IMR-90 (cell line): ENCODE measurements at regions not wholly inside any gene's neighbourhood (a gene's known extent, or its start where the extent isn't known, plus 50 kb on each side); places are given as distances from the start of the nearest gene placed in this dataset.

ENCODE experiments used
- ATAC-seq: fragments of 200-7000 bp; cut with Tn5 transposase; 2 replicates; pipeline ENCODE4 v1.9.1; 2020; ENCODE audit warnings: low read depth, mild to moderate bottlenecking, moderate library complexity
- BruUV-seq: library from RNA; stranded (reverse); fragments of 400-500 nt; replicated peaks from 2 replicates; lab custom pipeline; 2021; lab: Mats Ljungman, UMichigan
- CTCF ChIA-PET: fragments of 300-600 bp; formaldehyde crosslinking; extraction: SDS; loops from one replicate; lab custom pipeline; 2021; ENCODE audit warnings: antibody characterized with exemption; lab: Yijun Ruan, JAX
- POLR2A ChIA-PET: fragments of 300-600 bp; sonication (Branson Sonifier 250); formaldehyde crosslinking; loops from one replicate; lab custom pipeline; 2022; ENCODE audit warnings: antibody characterized with exemption; ENCODE audit not compliant: unreplicated experiment; lab: Charles Lee
- DNase-seq: peaks from one replicate; pipeline ENCODE4 v3.0.0; 2013
- H2AFZ ChIP-seq: replicated peaks from 2 replicates; pipeline ENCODE3; 2013; ENCODE audit warnings: low read length, mild to moderate bottlenecking; ENCODE audit not compliant: poor library complexity
- H2AK5ac ChIP-seq: 2 replicates; pipeline ENCODE4 v1.6.1; 2013; ENCODE audit warnings: low read depth, low read length, inconsistent platforms
- H2AK9ac ChIP-seq: replicated peaks from 2 replicates; pipeline ENCODE3; 2013; ENCODE audit warnings: mild to moderate bottlenecking, low read depth, low read length, moderate library complexity; ENCODE audit not compliant: poor library complexity
- H2BK120ac ChIP-seq: 2 replicates; pipeline ENCODE4 v1.6.1; 2013; ENCODE audit warnings: low read depth, low read length, inconsistent platforms
- H2BK15ac ChIP-seq: 3 replicates; pipeline ENCODE4 v1.6.1; 2013; ENCODE audit warnings: low read depth, low read length, inconsistent platforms
- H2BK20ac ChIP-seq: 2 replicates; pipeline ENCODE4 v1.6.1; 2013; ENCODE audit warnings: low read depth, mild to moderate bottlenecking, inconsistent platforms, low read length, moderate library complexity
- H2BK5ac ChIP-seq: 2 replicates; pipeline ENCODE4 v1.6.1; 2013; ENCODE audit warnings: mild to moderate bottlenecking, low read depth, low read length, inconsistent platforms; ENCODE audit not compliant: poor library complexity, severe bottlenecking
- H3K14ac ChIP-seq: replicated peaks from 2 replicates; pipeline ENCODE4 v1.6.1; 2013; ENCODE audit warnings: low read depth, low read length, inconsistent platforms
- H3K18ac ChIP-seq: 2 replicates; pipeline ENCODE4 v1.6.1; 2013; ENCODE audit warnings: low read depth, low read length, control low read depth
- H3K23ac ChIP-seq: 2 replicates; pipeline ENCODE4 v1.6.1; 2013; ENCODE audit warnings: low read depth, low read length, inconsistent platforms
- H3K27ac ChIP-seq: 2 replicates; pipeline ENCODE4 v1.5.1; 2013; ENCODE audit warnings: mild to moderate bottlenecking, control low read depth, low read length; ENCODE audit not compliant: insufficient read depth
- H3K27me3 ChIP-seq: 2 replicates; pipeline ENCODE4 v1.6.1; 2013; ENCODE audit warnings: low read length; ENCODE audit not compliant: control insufficient read depth, insufficient read depth
- H3K36me3 ChIP-seq: 2 replicates; pipeline ENCODE4 v1.6.1; 2013; ENCODE audit warnings: low read length, mixed read lengths; ENCODE audit not compliant: control insufficient read depth, insufficient read depth
- H3K4ac ChIP-seq: 2 replicates; pipeline ENCODE4 v1.6.1; 2013; ENCODE audit warnings: low read depth, low read length, inconsistent platforms
- H3K4me1 ChIP-seq: 2 replicates; pipeline ENCODE4 v1.6.1; 2013; ENCODE audit warnings: low read length, mixed read lengths; ENCODE audit not compliant: control insufficient read depth, insufficient read depth
- H3K4me2 ChIP-seq: 2 replicates; pipeline ENCODE4 v1.6.1; 2013; ENCODE audit warnings: low read depth, mild to moderate bottlenecking, control low read depth, low read length, moderate library complexity
- H3K4me3 ChIP-seq: 2 replicates; pipeline ENCODE4 v1.5.1; 2013; ENCODE audit warnings: low read depth, mild to moderate bottlenecking, control low read depth, low read length, moderate library complexity; ENCODE audit not compliant: insufficient read depth
- H3K56ac ChIP-seq: 2 replicates; pipeline ENCODE4 v1.6.1; 2013; ENCODE audit warnings: low read length, inconsistent platforms; ENCODE audit not compliant: insufficient read depth; ENCODE audit errors: extremely low read depth
- H3K79me1 ChIP-seq, 2 experiments: 2 replicates each; pipeline ENCODE4 v1.6.1; 2013; ENCODE audit warnings: low read length in 2 of 2, inconsistent platforms in 1 of 2, low read depth in 1 of 2
- H3K9ac ChIP-seq: 2 replicates; pipeline ENCODE4 v1.6.1; 2013; ENCODE audit warnings: low read depth, low read length, control low read depth
- H3K9me1 ChIP-seq: 2 replicates; pipeline ENCODE4 v1.6.1; 2013; ENCODE audit warnings: low read length, inconsistent platforms; ENCODE audit not compliant: insufficient read depth
- H3K9me3 ChIP-seq: 2 replicates; pipeline ENCODE4 v1.6.1; 2013; ENCODE audit warnings: low read length; ENCODE audit not compliant: control insufficient read depth, insufficient read depth
- H4K20me1 ChIP-seq: 2 replicates; pipeline ENCODE4 v1.6.1; 2013; ENCODE audit warnings: low read length, inconsistent platforms; ENCODE audit not compliant: insufficient read depth
- H4K5ac ChIP-seq: 2 replicates; pipeline ENCODE4 v1.6.1; 2013; ENCODE audit warnings: mild to moderate bottlenecking, low read depth, low read length, control low read depth
- H4K8ac ChIP-seq, 2 experiments: 2 replicates each; pipeline ENCODE4 v1.6.1; 2013; ENCODE audit warnings: low read depth in 2 of 2, low read length in 2 of 2, control low read depth in 1 of 2, inconsistent platforms in 1 of 2
- H4K91ac ChIP-seq: 2 replicates; pipeline ENCODE4 v1.6.1; 2013; ENCODE audit warnings: low read depth, low read length, inconsistent platforms; ENCODE audit not compliant: insufficient read depth
- BHLHE40 ChIP-seq: fragments of 150-350 bp; IDR thresholded peaks from 2 replicates; pipeline ENCODE4 v1.6.1; 2016; ENCODE audit warnings: mild to moderate bottlenecking, low read depth, low read length
- CEBPB ChIP-seq: IDR thresholded peaks from 2 replicates; pipeline ENCODE4 v1.6.1; 2012; ENCODE audit warnings: low read depth, low read length, improper control_type of control experiment
- CHD1 ChIP-seq: IDR thresholded peaks from 2 replicates; pipeline ENCODE4 v1.6.1; 2012; ENCODE audit warnings: low read depth, low read length, improper control_type of control experiment
- CTCF ChIP-seq: conservative IDR thresholded peaks from 2 replicates; pipeline ENCODE4 v1.5.1; 2012; ENCODE audit warnings: mild to moderate bottlenecking, low read depth, low read length, improper control_type of control experiment
- ELK1 ChIP-seq: fragments of 150-350 bp; IDR thresholded peaks from 2 replicates; pipeline ENCODE4 v1.6.1; 2016; ENCODE audit warnings: low read depth, mild to moderate bottlenecking, low read length, moderate library complexity, borderline replicate concordance
- FOS ChIP-seq: fragments of 150-350 bp; IDR thresholded peaks from 2 replicates; pipeline ENCODE4 v1.6.1; 2016; ENCODE audit warnings: low read depth, low read length
- MAFK ChIP-seq: IDR thresholded peaks from 2 replicates; pipeline ENCODE4 v1.6.1; 2012; ENCODE audit warnings: low read depth, low read length, improper control_type of control experiment
- MAZ ChIP-seq: IDR thresholded peaks from 2 replicates; pipeline ENCODE4 v1.6.1; 2012; ENCODE audit warnings: low read depth, mild to moderate bottlenecking, low read length, improper control_type of control experiment, moderate library complexity, borderline replicate concordance
- MXI1 ChIP-seq: IDR thresholded peaks from 2 replicates; pipeline ENCODE4 v1.6.1; 2012; ENCODE audit warnings: low read depth, mild to moderate bottlenecking, low read length, moderate library complexity, borderline replicate concordance
- NFE2L2 ChIP-seq: fragments of 150-350 bp; IDR thresholded peaks from 2 replicates; pipeline ENCODE4 v1.6.1; 2016; ENCODE audit warnings: low read depth, mild to moderate bottlenecking, low read length
- POLR2A ChIP-seq: IDR thresholded peaks from 2 replicates; pipeline ENCODE4 v1.6.1; 2012; ENCODE audit warnings: mild to moderate bottlenecking, low read depth, low read length
- RAD21 ChIP-seq: IDR thresholded peaks from 2 replicates; pipeline ENCODE4 v1.6.1; 2012; ENCODE audit warnings: low read length, improper control_type of control experiment
- RCOR1 ChIP-seq: IDR thresholded peaks from 2 replicates; pipeline ENCODE4 v1.6.1; 2012; ENCODE audit warnings: mild to moderate bottlenecking, low read length, improper control_type of control experiment; ENCODE audit not compliant: insufficient replicate concordance
- RFX5 ChIP-seq: IDR thresholded peaks from 2 replicates; pipeline ENCODE4 v1.8.0; 2012; ENCODE audit warnings: low read depth, mild to moderate bottlenecking, low read length, moderate library complexity
- SMC3 ChIP-seq: fragments of 150-350 bp; IDR thresholded peaks from 2 replicates; pipeline ENCODE4 v1.6.1; 2016; ENCODE audit warnings: low read depth, mild to moderate bottlenecking, antibody characterized with exemption, low read length, moderate library complexity
- USF2 ChIP-seq: fragments of 150-350 bp; IDR thresholded peaks from 2 replicates; pipeline ENCODE4 v1.6.1; 2017; ENCODE audit warnings: mild to moderate bottlenecking, antibody characterized with exemption, low read length, low read depth
- WGBS, 2 experiments: methylation state at CpG; one replicate each; pipeline versions ENCODE4 v1.1.5 to v1.1.7; 2013; ENCODE audit warnings: missing lambda C conversion rate in 2 of 2; ENCODE audit not compliant: insufficient read length in 1 of 2; ENCODE audit errors: extremely low coverage in 2 of 2; 5-methylcytosine and 5-hydroxymethylcytosine counted together
- dilution Hi-C: fragments of 300-500 bp; cut with HindIII; formaldehyde crosslinking; loops from one replicate; pipeline ENCODE4 v1.14.3; 2018; ENCODE audit warnings: low sequenced_read_pairs; ENCODE audit not compliant: unreplicated experiment
- in situ Hi-C: fragments of 300-500 bp; cut with MboI; formaldehyde crosslinking; loops from 3 replicates; pipeline ENCODE4 v1.14.3; 2019; ENCODE audit warnings: low sequenced_read_pairs, inconsistent platforms, mixed read lengths
- intact Hi-C: fragments of 100-400 bp; cut with micrococcal nuclease; formaldehyde crosslinking; loops from 2 replicates; pipeline ENCODE4 v1.10.0; 2022

- Histone ChIP-seq H3K4me1 (peaks cover 2% of the 10 kb centered on the region; the same call in 1 of the 2 replicates), H4K20me1 (no peaks in the 10 kb centered on the region), H3K18ac (peak overlapping the region; percentile 86), H3K56ac (no peak overlapping the region), H3K27ac (peak overlapping the region; percentile 85; the same call in 1 of the 2 replicates), H2BK15ac (no peak overlapping the region), H3K4ac (no peak overlapping the region), H2AFZ (no peak overlapping the region), H3K27me3 (no peaks in the 10 kb centered on the region), H3K9ac (no peak overlapping the region), H4K91ac (no peak overlapping the region), H3K79me1 (no peaks in the 10 kb centered on the region), H2BK20ac (no peak overlapping the region), H3K9me3 (no peaks in the 10 kb centered on the region), H3K36me3 (no peaks in the 10 kb centered on the region), H2BK5ac (no peak overlapping the region), H2BK120ac (no peak overlapping the region), H2AK5ac (no peak overlapping the region), H3K23ac (no peak overlapping the region), H3K4me2 (no peak overlapping the region; the same call in 1 of the 2 replicates), H4K8ac (no peak overlapping the region), H3K14ac (no peak overlapping the region), H3K4me3 (no peak overlapping the region), H3K9me1 (no peaks in the 10 kb centered on the region), H4K5ac (peak overlapping the region; percentile 48; the same call in 1 of the 2 replicates), H2AK9ac (no peak overlapping the region)
- ATAC-seq (no peak), DNase-seq (no peak)
- POLR2A ChIA-PET, result no interaction called here
- no CpG with 5 or more reads among the region's 3 CpGs for WGBS, 2 experiments
- CTCF ChIA-PET, result interaction anchor here (1.2 kb wide), 1 partner anchor 61 kb away, joined by 3 read pairs; no protein-coding TSS in a partner anchor
- TF ChIP-seq CTCF, result no peak
- no peak for TF ChIP-seq POLR2A
- TF ChIP-seq MXI1, result no peak
- TF ChIP-seq USF2, result no peak
- TF ChIP-seq SMC3, result no peak
- TF ChIP-seq CHD1, result no peak
- TF ChIP-seq CEBPB, result no peak
- no peak for TF ChIP-seq RAD21
- no peak for TF ChIP-seq ELK1
- no peak for TF ChIP-seq MAZ
- TF ChIP-seq NFE2L2, result no peak
- TF ChIP-seq FOS, result no peak
- no peak for TF ChIP-seq RCOR1
- no peak for TF ChIP-seq MAFK
- no peak for TF ChIP-seq BHLHE40
- no peak for TF ChIP-seq RFX5
- BruUV-seq, result no TSS peak
- in situ Hi-C loops (no loop called here), dilution Hi-C loops (no loop called here), intact Hi-C loops (no loop called here)
Measured at GRCh38 chr5:39816866-39817265, 392.1 kb upstream of the DAB2 start.
